CD4-positive, alpha-beta memory T cell (primary cell): ENCODE measurements at regions not wholly inside any gene's neighbourhood (a gene's known extent, or its start where the extent isn't known, plus 50 kb on each side); places are given as distances from the start of the nearest gene placed in this dataset.

Experiments
- CTCF ChIA-PET: fragments of 350-600 bp; sonication (Branson Sonifier 250); formaldehyde crosslinking; loops from one replicate; lab custom pipeline; 2021; ENCODE audit warnings: inconsistent platforms; ENCODE audit not compliant: partially characterized antibody; lab: Charles Lee
- POLR2A ChIA-PET: fragments of 350-600 bp; sonication (Branson Sonifier 250); formaldehyde crosslinking; loops from one replicate; lab custom pipeline; 2021; ENCODE audit not compliant: partially characterized antibody; lab: Charles Lee
- DNase-seq, 5 donors: peaks; one replicate each; pipeline versions ENCODE4 v3.0.0 to v3.0.0-alpha.2; 2020 to 2022; ENCODE audit warnings: mixed read lengths in 1 of 5
- H3K27ac ChIP-seq: one replicate; pipeline ENCODE4 v1.7.0; 2013; ENCODE audit warnings: low read depth, low read length
- H3K27me3 ChIP-seq: 2 replicates; pipeline ENCODE4 v1.7.0; 2013; ENCODE audit warnings: mild to moderate bottlenecking, low read length, moderate library complexity; ENCODE audit not compliant: insufficient read depth
- H3K36me3 ChIP-seq: 2 replicates; pipeline ENCODE4 v1.7.0; 2013; ENCODE audit warnings: mild to moderate bottlenecking, low read length, moderate library complexity; ENCODE audit not compliant: insufficient read depth
- H3K4me1 ChIP-seq: 2 replicates; pipeline ENCODE4 v1.7.0; 2013; ENCODE audit warnings: mild to moderate bottlenecking, low read length, moderate library complexity; ENCODE audit not compliant: insufficient read depth
- H3K4me3 ChIP-seq, 2 donors: one replicate each; pipeline ENCODE4 v1.7.0; 2013; ENCODE audit warnings: low read length in 2 of 2, mild to moderate bottlenecking in 1 of 2
- H3K9me3 ChIP-seq, 2 donors: one replicate each; pipeline ENCODE4 v1.7.0; 2013; ENCODE audit warnings: low read length in 2 of 2, control low read depth in 1 of 2; ENCODE audit not compliant: control insufficient read depth in 1 of 2
- H3K27ac Mint-ChIP-seq, 7 donors: one replicate each; pipeline ENCODE4 v1.8.0; 2020 to 2021; ENCODE audit warnings: mixed read lengths in 7 of 7, mild to moderate bottlenecking in 6 of 7, inconsistent platforms in 3 of 7, moderate library complexity in 3 of 7
- H3K27me3 Mint-ChIP-seq, 2 donors: one replicate each; pipeline ENCODE4 v1.8.0; 2020 to 2021; ENCODE audit warnings: mixed read lengths in 2 of 2
- H3K36me3 Mint-ChIP-seq, 2 donors: one replicate each; pipeline ENCODE4 v1.8.0; 2020 to 2021; ENCODE audit warnings: mixed read lengths in 2 of 2, inconsistent platforms in 1 of 2, mild to moderate bottlenecking in 1 of 2
- H3K4me1 Mint-ChIP-seq, 4 donors: one replicate each; pipeline ENCODE4 v1.8.0; 2020 to 2021; ENCODE audit warnings: mixed read lengths in 4 of 4, mild to moderate bottlenecking in 1 of 4
- H3K4me3 Mint-ChIP-seq, 8 donors: one replicate each; pipeline ENCODE4 v1.8.0; 2020 to 2021; ENCODE audit warnings: mixed read lengths in 8 of 8, mild to moderate bottlenecking in 7 of 8, moderate library complexity in 6 of 8, inconsistent platforms in 3 of 8
- H3K9me3 Mint-ChIP-seq, 8 donors: one replicate each; pipeline ENCODE4 v1.8.0; 2020 to 2021; ENCODE audit warnings: mixed read lengths in 8 of 8, mild to moderate bottlenecking in 5 of 8, inconsistent platforms in 3 of 8, moderate library complexity in 1 of 8
- intact Hi-C: fragments of 100-400 bp; cut with micrococcal nuclease; formaldehyde crosslinking; loops from one replicate; pipeline ENCODE4 v1.15.1; 2023

DNA sequence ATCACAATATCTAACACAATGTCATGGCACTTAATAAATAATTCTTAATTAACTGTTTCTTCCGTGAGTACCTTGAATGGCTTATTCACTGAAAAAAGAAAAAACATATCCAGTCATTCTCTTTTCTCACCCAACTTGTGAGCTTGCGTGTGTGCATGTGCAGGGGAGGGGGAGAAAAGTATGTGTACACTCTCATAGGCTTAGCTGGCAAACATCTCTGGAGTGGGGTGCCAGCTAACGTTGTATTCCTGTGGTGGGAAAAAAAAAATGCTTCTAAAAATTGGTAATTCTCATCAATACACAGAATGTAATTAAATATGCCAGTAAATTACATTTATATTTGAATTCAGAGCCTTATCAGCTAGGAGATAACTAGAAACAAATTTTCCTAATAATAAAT is 291.9 kb upstream of the NOX3 start:
- no peak overlapping the region for H3K4me3 Mint-ChIP-seq
- POLR2A ChIA-PET: no interaction called here
- H3K4me3 ChIP-seq: no peak overlapping the region
- H3K4me1 ChIP-seq: no peaks in the 10 kb centered on the region
- DNase-seq: no peak
- no peaks in the 10 kb centered on the region for H3K4me1 Mint-ChIP-seq
- H3K9me3 ChIP-seq: no peaks in the 10 kb centered on the region
- no peaks in the 10 kb centered on the region for H3K36me3 ChIP-seq
- no peak overlapping the region for H3K27ac Mint-ChIP-seq
- H3K36me3 Mint-ChIP-seq: no peaks in the 10 kb centered on the region
- H3K27me3 Mint-ChIP-seq: peaks cover 0 to 2% of the 10 kb centered on the region in 2 donors
- no peaks in the 10 kb centered on the region for H3K27me3 ChIP-seq
- CTCF ChIA-PET: no interaction called here
- peaks cover 0 to 8% (median 4%) of the 10 kb centered on the region in 8 donors for H3K9me3 Mint-ChIP-seq
- intact Hi-C loops: no loop called here
- H3K27ac ChIP-seq: no peak overlapping the region

GRCh38 chr6:155740781-155741399 is 285.3 kb upstream of the NOX3 start:
- no peak for DNase-seq
- POLR2A ChIA-PET: no interaction called here
- H3K9me3 Mint-ChIP-seq: peaks cover 0 to 4% (median 0%) of the 10 kb centered on the region in 8 donors
- CTCF ChIA-PET: no interaction called here
- no peak overlapping the region for H3K4me3 ChIP-seq
- no peaks in the 10 kb centered on the region for H3K4me1 Mint-ChIP-seq
- intact Hi-C loops: no loop called here
- no peak overlapping the region for H3K27ac Mint-ChIP-seq
- H3K27me3 ChIP-seq: no peaks in the 10 kb centered on the region
- H3K4me1 ChIP-seq: no peaks in the 10 kb centered on the region
- H3K36me3 ChIP-seq: no peaks in the 10 kb centered on the region
- no peaks in the 10 kb centered on the region for H3K9me3 ChIP-seq
- no peaks in the 10 kb centered on the region for H3K27me3 Mint-ChIP-seq
- no peak overlapping the region for H3K27ac ChIP-seq
- H3K4me3 Mint-ChIP-seq: no peak overlapping the region
- H3K36me3 Mint-ChIP-seq: no peaks in the 10 kb centered on the region

DNA sequence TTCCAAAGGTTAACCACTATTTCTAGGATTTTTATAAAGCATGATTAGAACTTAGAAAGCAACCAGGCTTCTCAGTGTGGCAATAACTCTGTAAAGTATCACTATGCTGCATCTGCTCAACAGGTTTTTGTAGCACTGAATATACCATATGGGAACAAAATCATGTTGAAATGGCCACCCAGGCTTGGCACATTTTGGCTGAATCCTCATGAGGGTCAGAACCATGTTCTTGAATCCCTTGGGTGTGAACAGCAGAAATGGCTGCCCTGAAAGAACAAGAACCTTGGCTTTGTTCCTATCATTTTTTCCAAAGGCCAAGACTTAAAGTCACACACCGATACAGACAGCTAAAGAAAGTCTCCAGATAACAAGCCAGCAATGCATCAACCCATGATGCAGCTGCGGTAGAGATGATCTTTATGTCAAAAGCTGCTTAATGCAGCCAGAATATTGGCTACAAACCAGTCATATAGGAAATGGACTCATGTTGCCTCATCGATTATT is 283.0 kb upstream of the NOX3 start:
- Histone ChIP-seq H3K27me3 (no peaks in the 10 kb centered on the region), H3K4me3 (no peak overlapping the region), H3K36me3 (no peaks in the 10 kb centered on the region), H3K27ac (no peak overlapping the region), H3K9me3 (no peaks in the 10 kb centered on the region), H3K4me1 (no peaks in the 10 kb centered on the region)
- Mint-ChIP-seq H3K9me3 (peaks cover 0 to 6% (median 0%) of the 10 kb centered on the region in 8 donors), H3K36me3 (no peaks in the 10 kb centered on the region), H3K27ac (no peak overlapping the region), H3K27me3 (no peaks in the 10 kb centered on the region), H3K4me3 (no peak overlapping the region), H3K4me1 (no peaks in the 10 kb centered on the region)
- no peak for DNase-seq
- intact Hi-C loops: no loop called here
- ChIA-PET POLR2A (no interaction called here), CTCF (no interaction called here)

DNA sequence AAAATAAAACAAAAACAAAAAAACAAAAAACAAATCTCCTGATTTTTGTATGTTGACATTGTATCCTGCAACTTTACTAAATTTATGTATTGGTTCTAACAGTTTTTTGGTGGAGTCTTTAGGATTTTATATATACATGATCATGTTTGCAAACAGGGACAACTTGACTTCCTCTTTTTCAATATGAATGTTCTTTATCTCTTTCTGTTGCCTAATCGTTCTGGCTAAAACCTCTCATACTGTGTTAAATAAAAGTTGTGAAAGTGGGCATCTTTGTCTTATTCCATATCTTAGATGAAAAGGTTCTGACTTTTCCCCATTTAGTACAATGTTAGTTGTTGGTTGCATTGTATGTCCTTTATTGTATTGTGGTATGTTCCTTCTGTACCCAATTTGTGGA is 261.7 kb upstream of the NOX3 start:
- POLR2A ChIA-PET: no interaction called here
- Histone ChIP-seq H3K27me3 (no peaks in the 10 kb centered on the region), H3K4me1 (no peaks in the 10 kb centered on the region), H3K27ac (no peak overlapping the region), H3K4me3 (no peak overlapping the region), H3K9me3 (no peaks in the 10 kb centered on the region), H3K36me3 (no peaks in the 10 kb centered on the region)
- Mint-ChIP-seq H3K36me3 (no peaks in the 10 kb centered on the region), H3K27me3 (peaks cover 0 to 4% of the 10 kb centered on the region in 2 donors), H3K9me3 (peaks cover 0 to 4% (median 0%) of the 10 kb centered on the region in 8 donors), H3K4me3 (no peak overlapping the region), H3K27ac (no peak overlapping the region), H3K4me1 (no peaks in the 10 kb centered on the region)
- intact Hi-C loops: no loop called here
- DNase-seq: no peak
- CTCF ChIA-PET: no interaction called here

GRCh38 chr6:155710704-155711103 is 255.1 kb upstream of the NOX3 start:
- intact Hi-C loops: no loop called here
- H3K4me1 ChIP-seq: no peaks in the 10 kb centered on the region
- H3K4me1 Mint-ChIP-seq: no peaks in the 10 kb centered on the region

GRCh38 chr6:155709262-155709661 is 253.6 kb upstream of the NOX3 start:
- Histone ChIP-seq H3K4me3 (no peak overlapping the region), H3K27ac (no peak overlapping the region), H3K4me1 (no peaks in the 10 kb centered on the region), H3K27me3 (no peaks in the 10 kb centered on the region), H3K9me3 (no peaks in the 10 kb centered on the region), H3K36me3 (no peaks in the 10 kb centered on the region)
- intact Hi-C loops: no loop called here
- CTCF ChIA-PET: interaction anchor here (1.1 kb wide), 1 partner anchor 11 kb away, joined by 3 read pairs; no protein-coding TSS in a partner anchor
- Mint-ChIP-seq H3K4me1 (no peaks in the 10 kb centered on the region), H3K27me3 (peaks cover 3% of the 10 kb centered on the region in 2 donors), H3K4me3 (no peak overlapping the region), H3K27ac (no peak overlapping the region), H3K36me3 (no peaks in the 10 kb centered on the region), H3K9me3 (peaks cover 0 to 2% (median 0%) of the 10 kb centered on the region in 8 donors)
- POLR2A ChIA-PET: no interaction called here
- DNase-seq: no peak

More at GRCh38 chr6:155710704-155711103, 255.1 kb upstream of the NOX3 start:
- no peaks in the 10 kb centered on the region for H3K36me3 ChIP-seq
- H3K36me3 Mint-ChIP-seq: no peaks in the 10 kb centered on the region
- H3K27me3 Mint-ChIP-seq: peaks cover 3 to 4% of the 10 kb centered on the region in 2 donors
- H3K27me3 ChIP-seq: no peaks in the 10 kb centered on the region
- peaks cover 0 to 2% (median 0%) of the 10 kb centered on the region in 8 donors for H3K9me3 Mint-ChIP-seq
- ChIA-PET CTCF (no interaction called here), POLR2A (no interaction called here)
- H3K27ac Mint-ChIP-seq: no peak overlapping the region
- no peak overlapping the region for H3K4me3 Mint-ChIP-seq
- no peak overlapping the region for H3K27ac ChIP-seq
- no peaks in the 10 kb centered on the region for H3K9me3 ChIP-seq
- no peak overlapping the region for H3K4me3 ChIP-seq
- DNase-seq: no peak

DNA sequence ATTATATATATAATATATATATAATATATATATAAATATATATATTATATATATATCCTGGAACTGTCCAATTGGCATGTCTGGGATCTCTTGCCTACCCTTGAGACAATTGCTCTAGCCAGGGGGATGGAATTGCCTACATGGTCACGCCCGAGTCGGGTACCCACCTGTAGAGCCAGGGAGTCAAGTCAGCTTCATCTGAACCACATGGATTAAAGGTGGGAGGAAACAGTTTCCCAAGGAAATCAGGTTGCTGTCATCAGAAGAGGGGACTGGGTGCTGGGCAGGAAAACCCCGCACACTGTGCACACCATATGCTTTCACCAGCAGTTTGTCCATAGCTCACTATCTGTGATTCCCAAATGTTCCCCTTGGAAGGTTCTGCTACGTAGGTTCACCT is 252.5 kb upstream of the NOX3 start:
- no peak overlapping the region for H3K27ac Mint-ChIP-seq
- H3K4me3 ChIP-seq: no peak overlapping the region
- no peak overlapping the region for H3K4me3 Mint-ChIP-seq
- H3K36me3 Mint-ChIP-seq: no peaks in the 10 kb centered on the region
- no peaks in the 10 kb centered on the region for H3K9me3 ChIP-seq
- POLR2A ChIA-PET: no interaction called here
- no peak overlapping the region for H3K27ac ChIP-seq
- H3K27me3 Mint-ChIP-seq: peaks cover 3% of the 10 kb centered on the region in 2 donors
- H3K36me3 ChIP-seq: no peaks in the 10 kb centered on the region
- CTCF ChIA-PET: no interaction called here
- no peak for DNase-seq
- H3K4me1 Mint-ChIP-seq: no peaks in the 10 kb centered on the region
- intact Hi-C loops: no loop called here
- peaks cover 0 to 2% (median 0%) of the 10 kb centered on the region in 8 donors for H3K9me3 Mint-ChIP-seq
- H3K27me3 ChIP-seq: no peaks in the 10 kb centered on the region
- H3K4me1 ChIP-seq: no peaks in the 10 kb centered on the region
